HG03432 (cell line): ENCODE measurements at regions not wholly inside any gene's neighbourhood (a gene's known extent, or its start where the extent isn't known, plus 50 kb on each side); places are given as distances from the start of the nearest gene placed in this dataset.

ENCODE experiments used
- ATAC-seq: cut with Tn5 transposase; IDR thresholded peaks from one replicate; pipeline ENCODE4 v1.9.1; 2021; ENCODE audit warnings: mild to moderate bottlenecking, moderate library complexity; ENCODE audit not compliant: unreplicated experiment

DNA sequence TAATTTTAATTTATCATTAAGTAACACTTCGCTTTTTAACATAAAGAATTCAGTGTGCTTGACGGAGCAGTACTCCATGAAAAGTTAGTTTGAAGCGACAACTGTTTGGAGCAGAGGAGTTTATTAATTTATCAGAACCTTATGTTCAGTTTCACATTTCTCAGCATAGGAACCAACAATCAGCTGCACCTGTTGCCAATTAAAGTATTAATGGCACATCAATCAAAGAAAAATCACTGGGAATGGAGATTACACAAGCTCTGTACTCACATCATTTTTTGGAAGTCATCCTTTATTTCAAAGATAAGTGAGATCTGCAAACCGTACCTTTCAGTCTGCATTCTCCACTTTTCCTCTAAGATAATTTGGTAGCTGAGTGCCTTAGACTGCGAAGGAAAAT is 344.6 kb downstream of the LMO4 start:
- no peak for ATAC-seq

DNA sequence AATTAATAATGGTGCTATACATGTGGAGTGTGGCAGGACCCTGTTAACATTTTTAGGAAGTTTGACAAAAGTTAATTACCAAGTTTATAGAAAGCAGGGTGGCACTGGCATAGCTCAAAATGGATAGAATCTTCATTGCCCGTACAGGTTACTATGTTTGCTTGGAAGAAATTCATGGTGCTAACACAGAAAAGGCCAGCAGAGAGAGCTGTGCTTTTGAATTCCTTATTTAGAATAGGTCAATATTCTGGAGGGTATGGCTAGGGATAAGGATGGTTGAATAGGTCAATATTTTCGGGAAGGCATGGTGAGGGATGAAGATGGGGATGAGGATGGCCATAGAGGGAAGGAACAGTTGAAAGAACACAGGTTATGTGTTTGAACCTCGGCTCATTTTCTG is 345.1 kb downstream of the LMO4 start:
- ATAC-seq, result no peak

DNA sequence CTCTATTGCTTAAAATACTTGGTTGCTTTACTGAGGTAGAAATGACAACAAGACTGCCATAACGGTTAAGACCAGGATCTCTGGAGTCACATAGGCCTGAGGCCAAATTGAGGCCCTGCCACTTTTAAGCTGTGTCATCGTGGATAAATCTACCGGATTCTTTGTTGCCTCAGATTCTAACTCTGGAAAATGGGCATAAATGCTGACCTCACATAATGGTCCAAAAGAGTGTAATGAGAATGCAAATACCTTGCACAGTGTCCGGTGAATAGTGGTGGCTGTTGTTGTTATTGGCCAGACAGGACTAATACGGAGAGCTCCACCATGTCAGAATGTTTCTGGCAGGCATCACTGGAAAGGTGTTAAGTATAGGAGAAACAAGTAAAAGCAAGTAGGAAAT is 346.1 kb downstream of the LMO4 start:
- no peak for ATAC-seq

DNA sequence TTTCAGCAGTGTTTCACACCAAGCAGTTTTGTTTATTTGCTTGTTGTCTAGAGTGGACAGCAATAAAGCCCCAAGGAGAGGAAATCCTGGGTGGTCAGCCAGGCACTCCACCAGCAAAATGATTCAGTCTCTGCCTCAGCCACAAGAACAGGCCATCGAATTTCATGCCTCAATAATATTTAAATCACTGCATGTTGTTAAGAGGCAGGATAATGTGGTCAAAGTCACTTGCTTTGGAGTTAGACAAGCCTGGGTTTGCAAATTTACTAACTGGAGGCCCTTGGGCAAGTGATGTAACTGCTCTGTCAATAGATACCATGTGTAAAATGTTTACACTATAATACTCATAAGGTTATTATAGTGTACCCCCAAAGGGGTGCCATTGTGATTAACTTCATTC is 349.6 kb downstream of the LMO4 start:
- no peak for ATAC-seq

DNA sequence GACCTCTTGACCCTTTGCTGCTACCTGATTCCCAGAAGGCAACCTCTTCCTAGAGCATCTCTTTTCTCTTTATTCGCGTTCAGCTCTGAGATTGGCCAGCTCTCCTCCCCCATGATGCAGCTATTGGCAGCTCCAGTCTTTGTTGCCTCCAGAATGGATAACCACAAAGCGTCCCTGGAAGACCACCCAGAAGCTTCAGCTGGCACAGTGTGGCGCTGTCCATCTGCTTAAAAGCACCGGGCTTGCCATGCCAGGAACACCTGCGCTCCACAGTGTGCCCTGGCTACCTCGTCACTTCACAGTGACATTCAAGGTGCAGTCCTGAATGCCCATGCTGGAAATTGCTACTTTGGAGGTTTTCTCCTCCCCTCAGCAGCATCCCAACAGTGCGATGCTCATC is 353.9 kb downstream of the LMO4 start:
- ATAC-seq, result no peak

DNA sequence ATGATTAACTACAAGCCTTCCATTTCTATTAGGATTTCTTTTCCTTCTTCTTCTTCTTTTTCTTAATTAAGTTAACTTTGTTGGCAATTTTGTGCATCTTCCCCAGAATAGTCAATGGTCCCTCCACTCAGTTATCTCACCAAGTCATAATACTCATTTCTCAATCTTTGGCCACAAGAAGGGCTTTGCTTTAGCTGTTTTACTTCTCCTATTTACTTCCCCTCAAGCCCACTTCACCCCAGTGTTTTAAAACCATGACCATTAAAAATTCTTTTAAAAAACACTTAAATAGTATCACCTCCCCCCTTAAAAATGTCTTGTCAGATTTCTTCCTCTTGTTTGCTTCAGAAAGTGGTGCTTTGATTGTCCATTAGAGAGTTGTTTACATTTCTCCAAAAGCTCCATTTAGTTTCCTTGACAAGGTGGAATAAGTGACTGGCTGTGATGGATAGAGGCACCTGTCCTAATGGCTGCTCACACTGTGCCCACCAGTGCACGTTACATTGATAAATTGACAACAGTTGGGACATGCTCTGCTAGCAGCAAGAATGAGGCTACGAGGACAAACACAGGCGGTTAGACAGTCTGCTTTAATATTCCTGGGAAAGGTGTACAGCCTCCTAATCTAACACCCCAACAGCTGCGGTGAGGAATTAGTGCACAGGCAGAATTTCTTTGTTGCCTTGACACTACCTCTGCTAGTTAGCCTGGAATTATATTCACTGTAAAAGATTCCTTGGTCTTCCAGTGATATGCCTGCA is 354.7 kb downstream of the LMO4 start:
- no peak for ATAC-seq

DNA sequence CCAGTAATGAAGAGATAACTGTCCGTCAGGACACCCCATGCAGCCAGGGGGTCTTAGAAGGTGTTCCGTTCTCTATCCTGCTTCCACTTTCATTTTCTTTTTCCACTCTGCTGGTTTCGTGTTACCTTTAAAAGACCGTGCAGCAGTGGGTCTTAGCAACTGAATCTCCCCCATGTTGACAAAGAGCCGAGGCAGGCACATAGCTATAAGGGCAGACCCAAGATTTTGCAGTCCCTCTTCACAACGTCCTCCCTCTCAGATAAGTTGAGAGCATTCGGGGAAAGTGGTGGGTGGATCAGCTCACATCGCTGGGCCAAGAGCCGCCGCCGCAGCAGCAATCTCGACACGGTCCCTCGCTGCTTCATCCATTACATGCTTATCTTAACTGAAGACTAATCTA is 355.5 kb downstream of the LMO4 start:
- ATAC-seq, result no peak

DNA sequence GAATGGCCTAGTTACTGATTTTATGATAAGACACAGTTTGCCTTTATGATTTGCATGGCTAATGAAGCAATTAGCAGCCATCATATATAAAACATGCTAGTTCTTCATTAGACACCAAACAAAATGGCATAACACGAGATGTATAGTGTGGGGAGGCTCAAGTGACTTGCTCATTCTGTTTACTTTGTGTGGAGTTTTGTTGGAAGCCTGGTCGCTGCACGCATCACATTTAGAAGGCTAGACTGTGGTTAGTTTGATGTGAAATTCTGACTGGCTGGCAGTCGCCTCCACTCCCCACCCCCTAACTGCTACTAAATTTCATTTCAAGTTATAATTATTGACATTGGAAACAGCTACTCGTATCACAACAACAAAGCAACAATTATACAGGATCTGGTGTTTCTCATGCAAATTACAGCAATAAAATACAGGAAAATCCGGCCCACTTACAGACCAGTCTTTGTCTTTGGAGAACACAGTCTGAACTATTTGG is 356.1 kb downstream of the LMO4 start:
- ATAC-seq, result no peak

DNA sequence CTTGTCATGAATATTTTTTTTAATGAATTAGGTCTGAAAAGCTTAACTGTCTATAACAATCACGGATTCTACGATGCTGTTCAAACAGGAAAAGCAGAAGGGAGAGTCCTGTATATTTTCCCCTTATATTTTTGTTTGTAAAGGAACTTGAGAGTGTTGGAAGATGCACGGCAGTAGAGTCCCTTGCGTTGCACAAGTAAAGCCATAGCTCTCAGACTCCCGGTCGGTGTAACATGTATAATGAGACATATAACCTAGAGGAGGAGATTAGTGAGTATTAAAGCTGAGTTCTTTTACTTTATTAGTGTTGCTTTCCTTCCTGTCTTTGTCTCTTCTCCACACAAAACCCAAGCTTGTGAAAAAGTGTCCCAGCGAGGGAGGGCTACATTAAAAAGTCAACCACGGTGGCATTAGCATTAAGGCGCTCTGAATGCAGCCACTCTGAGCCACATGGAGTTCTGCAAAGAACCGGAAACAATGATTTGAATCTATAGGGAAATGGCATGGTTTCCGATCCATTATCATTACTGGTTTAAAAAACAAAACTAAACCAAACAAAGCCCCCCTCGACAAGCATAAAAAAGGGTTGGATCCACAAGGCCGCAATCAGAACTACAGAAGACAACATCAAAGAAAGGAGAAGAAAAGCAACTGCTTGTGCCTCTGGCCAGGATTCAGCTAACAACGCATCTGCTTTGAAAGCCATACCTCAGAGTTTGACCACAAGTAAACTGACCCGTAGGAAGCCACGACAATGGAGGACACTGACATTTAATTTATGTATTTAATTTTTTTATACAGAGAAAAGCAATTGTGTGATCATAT is 356.8 kb downstream of the LMO4 start:
- no peak for ATAC-seq

DNA sequence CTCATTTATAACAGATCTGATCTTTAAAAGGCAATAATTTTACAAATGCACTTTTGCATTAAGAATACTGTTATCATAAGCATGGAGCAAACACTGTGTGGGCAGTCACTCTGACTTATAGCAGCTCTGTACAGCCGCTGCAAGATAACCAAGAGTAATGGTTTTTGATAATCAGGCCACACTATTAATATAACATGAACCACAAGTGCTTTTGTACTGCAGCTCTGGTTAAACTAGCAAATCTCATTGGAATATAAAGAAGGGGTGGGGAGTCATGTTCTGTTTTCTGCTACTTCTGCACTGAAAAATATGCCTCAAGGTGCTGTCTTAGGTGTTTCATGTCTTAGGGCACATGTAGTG is 357.4 kb downstream of the LMO4 start:
- ATAC-seq, result no peak

DNA sequence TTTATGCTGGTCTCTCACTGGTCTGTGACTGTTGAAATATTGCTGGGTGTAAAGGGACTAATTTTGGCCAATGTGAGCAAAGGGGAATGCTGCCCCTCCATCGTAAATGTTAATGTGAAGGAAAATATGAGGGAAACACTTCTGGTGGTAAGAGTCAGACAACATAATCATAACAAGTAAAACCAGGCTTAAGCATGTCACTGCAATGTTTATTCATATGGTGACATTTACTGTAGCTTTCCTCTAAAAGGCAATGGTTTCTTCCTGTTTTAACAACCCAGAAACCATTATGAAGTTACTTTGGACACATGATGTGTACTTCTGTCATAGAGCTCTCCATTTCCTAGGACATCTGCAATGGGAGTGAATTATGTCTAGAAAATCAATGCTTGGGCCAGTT is 358.0 kb downstream of the LMO4 start:
- no peak for ATAC-seq

DNA sequence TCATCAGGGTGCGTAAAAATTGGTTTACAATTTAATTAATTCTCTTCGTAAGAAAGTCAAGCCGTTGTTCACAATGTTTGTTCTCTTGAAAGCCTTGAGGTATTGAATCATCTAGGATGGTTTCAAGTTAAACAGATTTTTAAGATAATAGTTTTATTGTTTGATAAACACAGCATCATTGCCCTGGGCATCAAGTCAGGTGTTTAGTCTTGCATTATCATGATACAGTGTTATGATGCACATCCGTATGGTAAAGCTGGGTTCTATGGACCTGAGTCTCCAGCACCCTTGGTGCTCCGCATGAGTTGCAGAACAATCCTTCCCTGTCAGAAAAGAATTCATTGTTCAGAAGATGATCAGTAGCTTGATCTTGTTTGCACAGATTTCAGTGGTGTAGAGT is 359.5 kb downstream of the LMO4 start:
- ATAC-seq, result no peak

DNA sequence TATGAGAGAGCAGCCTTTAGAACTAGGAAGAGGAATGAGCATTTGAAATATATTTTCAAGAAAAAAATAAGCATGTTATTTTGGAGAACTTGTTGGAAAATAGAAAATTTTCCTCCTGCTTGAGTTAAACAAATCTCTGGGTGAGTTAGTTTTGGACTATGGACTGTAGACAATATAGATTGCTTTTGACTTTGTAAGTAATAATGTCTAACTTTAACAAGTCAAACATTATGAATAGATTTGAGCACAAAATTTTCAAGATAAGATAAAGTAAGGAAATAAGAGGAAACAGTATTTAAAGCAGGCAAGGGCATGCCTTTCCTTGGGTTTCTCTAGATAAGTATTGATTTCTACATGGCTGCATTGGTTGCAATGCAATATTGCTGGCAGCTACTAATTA is 360.8 kb downstream of the LMO4 start:
- no peak for ATAC-seq

DNA sequence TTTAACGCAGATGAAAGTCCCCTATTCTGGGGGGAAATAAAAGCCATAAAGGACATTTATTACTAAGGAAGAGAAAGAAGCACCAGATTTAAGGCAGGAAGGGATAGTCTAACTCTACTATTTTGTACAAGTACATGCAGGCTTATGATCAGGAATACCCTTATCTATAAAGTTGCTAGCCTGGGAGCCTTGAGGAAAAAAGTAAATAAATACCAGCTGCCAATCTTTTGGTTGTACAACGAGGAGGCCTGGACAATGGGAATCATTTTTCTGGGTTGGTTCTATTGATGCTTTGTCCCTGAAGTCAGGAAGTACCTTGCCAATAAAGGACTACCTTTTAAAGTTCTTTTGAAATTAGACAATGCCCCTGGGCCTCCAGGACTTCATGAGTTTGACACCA is 367.8 kb downstream of the LMO4 start:
- no peak for ATAC-seq

DNA sequence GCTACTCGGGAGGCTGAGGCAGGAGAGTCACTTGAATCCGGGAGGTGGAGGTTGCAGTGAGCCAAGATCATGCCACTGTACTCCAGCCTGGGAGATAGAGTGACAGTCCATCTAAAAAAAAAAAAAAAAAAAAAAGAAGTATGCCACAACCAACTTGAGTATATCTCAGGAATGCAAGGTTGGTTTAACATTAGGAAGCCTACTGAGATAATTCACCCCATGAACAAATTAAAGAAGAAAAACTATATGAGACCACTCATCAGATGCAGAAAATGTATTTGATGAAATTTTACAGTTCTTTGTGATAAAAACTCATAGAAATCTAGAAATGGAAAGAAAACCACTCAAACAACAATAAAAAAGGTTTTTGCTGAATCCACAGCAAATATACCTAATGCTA is 373.8 kb downstream of the LMO4 start:
- no peak for ATAC-seq

DNA sequence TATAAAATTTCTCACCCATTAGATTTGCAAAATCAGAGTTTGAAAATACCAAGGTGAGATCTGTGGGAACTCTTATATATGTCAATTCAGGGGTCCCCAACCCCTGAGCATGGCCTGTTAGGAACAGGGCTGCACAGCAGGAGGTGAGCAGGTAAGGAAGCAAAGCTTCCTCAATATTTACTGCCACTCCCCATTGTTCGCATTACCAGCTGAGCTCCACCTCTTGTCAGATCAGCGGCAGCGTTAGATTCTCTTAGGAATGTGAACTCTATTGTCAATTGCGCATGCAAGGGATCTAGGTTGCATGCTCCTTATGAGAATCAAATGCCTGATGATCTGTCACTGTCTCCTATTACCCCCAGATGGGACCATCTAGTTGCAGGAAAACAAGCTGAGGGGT is 376.6 kb downstream of the LMO4 start:
- no peak for ATAC-seq

DNA sequence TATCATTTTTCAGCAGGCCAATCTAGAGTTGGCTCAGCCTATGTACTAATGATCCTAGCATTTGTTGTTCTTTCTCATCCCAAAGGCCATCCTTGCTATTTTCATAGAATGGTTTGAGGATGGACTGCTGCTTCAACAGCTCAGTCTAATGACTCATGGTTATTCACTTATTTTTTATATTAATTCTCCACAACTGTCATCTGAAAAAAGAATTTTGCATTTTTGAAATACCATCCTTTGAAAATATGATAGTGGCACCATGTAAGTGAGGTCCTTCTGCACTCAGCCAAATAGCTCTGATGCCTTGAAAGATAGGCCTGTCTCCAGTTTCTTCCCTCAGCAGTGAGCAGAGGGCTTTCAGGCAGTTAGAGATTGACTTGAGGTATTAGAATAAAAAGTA is 377.5 kb downstream of the LMO4 start:
- ATAC-seq, result no peak

DNA sequence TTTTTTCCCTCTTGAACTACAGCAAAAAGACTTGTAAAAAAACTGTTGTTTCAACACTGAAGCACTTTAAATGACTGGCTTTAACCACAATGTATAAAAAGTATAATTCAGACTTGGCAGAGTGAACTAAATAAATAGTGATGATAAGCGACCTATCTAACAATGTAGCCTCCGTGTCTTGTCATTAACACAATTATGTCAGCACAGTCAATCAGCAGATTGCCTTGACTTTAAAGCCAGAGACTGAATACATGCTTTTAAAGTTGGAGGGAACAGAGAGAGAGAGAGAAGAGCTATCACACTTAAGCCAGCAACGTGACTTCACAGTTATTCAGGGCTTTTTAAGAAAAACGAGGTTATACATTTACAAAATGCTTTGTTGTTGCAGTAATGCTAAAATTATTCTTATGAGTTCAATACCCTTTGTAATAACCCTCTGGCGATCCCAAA is 378.1 kb downstream of the LMO4 start:
- no peak for ATAC-seq

DNA sequence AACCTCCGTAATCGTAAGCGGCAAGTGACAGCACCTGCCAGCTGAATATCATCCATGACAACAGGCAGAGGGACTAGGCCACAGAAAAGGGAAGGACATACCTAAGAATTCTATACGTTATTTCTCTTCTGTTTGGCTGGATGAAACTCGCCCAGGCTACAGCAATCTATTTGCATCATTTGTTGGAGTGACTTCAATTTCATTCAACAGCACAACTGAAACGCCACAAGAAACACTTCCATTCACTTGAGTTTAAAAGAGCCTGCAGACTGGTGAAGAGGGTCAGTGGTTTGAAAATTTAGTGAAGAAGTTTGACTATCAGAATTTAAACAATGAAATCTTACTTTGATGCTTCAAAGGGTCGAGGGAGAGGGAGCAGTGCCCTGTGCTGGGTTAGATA is 378.7 kb downstream of the LMO4 start:
- ATAC-seq, result no peak

DNA sequence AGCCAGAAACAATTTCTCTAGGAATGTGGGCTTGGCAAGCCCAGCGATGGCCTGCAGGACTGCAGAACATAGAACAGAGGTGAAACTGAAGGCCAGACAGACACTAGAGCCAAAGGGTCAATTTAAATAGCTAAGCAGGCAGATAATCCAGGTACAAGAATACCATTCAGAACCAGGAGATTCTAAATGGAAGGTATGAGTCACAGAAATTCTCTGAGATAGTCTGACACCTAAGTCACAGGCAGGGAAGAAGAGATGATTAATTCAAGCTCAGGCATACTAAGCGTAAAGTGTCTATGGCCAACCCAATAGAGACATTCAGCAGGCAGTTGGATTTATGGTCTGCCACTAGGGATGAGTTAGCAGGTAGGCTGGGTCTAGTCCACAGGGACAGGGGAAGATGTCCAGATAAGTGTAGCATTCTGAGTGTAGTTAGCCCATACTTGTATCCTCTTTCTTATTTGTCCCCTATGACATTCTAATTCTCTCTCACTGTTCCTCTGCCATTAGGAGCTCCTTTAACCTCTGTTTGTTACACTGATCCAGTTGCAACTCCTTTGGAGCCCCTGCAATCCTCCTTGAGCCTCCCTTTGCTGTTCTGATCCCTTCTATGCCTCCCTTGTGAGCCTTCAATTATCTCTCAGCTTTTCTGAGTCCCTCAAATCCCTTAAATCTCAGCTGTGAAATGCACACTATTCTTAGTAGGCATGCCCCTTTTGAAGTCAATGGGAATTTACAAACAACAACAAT is 383.8 kb downstream of the LMO4 start:
- no peak for ATAC-seq

DNA sequence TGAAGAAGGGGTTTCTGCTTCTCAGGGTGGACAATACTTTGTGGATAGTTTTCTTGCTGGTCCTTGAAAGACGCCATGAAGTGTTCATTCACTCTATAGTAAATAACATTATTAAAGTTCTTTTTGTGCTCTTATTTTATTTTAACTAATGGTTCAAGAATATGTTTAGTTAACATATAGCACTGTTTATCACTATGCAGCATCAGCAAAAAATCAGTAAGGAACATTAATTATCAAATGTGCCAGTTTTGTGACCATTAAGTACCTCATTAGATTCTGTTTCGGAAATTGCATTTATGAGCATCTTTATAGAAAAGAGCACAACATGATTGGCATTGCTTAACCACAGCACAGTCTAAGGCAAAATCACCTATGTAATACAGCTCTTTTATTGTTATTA is 385.6 kb downstream of the LMO4 start:
- no peak for ATAC-seq

DNA sequence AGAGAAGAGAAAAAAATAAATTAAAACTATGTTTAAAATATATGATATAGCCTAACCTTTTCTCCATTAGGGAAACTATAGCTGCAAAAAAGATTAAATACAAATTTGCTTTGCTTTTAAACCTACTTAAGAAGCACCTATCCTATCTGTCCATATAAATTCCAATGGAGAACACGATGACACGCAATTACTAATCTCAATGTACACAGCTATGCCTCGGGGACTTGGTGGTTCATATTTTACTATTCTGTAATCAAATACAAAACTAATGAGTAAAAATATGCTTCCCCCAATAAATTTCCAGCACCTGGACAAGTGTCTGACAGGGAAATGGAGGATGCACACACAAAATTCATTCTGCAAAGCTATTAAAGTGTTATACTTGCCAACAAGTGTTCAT is 386.4 kb downstream of the LMO4 start:
- ATAC-seq, result no peak
